HUES6 (cell line): ENCODE measurements at regions not wholly inside any gene's neighbourhood (a gene's known extent, or its start where the extent isn't known, plus 50 kb on each side); places are given as distances from the start of the nearest gene placed in this dataset.

ENCODE experiments used
- H3K27ac ChIP-seq: 2 replicates; pipeline ENCODE4 v1.7.0; 2013; ENCODE audit warnings: low read depth, mild to moderate bottlenecking, low read length, inconsistent platforms
- H3K27me3 ChIP-seq: 2 replicates; pipeline ENCODE4 v1.6.1; 2013; ENCODE audit warnings: low read length; ENCODE audit not compliant: control insufficient read depth, insufficient read depth
- H3K36me3 ChIP-seq: 2 replicates; pipeline ENCODE4 v1.6.1; 2013; ENCODE audit warnings: low read length; ENCODE audit not compliant: control insufficient read depth, insufficient read depth
- H3K4me1 ChIP-seq: 2 replicates; pipeline ENCODE4 v1.6.1; 2013; ENCODE audit warnings: low read length; ENCODE audit not compliant: control insufficient read depth, insufficient read depth
- H3K4me3 ChIP-seq: 2 replicates; pipeline ENCODE4 v1.5.1; 2013; ENCODE audit warnings: low read depth, low read length
- H3K9ac ChIP-seq: one replicate; pipeline ENCODE4 v1.6.1; 2013; ENCODE audit warnings: mild to moderate bottlenecking, low read length
- H3K9me3 ChIP-seq: 2 replicates; pipeline ENCODE4 v1.6.1; 2013; ENCODE audit warnings: low read depth, low read length; ENCODE audit not compliant: control insufficient read depth, insufficient read depth

GRCh38 chr11:69381681-69382130 lies 87.8 kb downstream of the MYEOV start:
- Histone ChIP-seq H3K36me3 (no peaks in the 10 kb centered on the region), H3K9ac (no peak overlapping the region), H3K27ac (no peak overlapping the region), H3K4me1 (no peaks in the 10 kb centered on the region), H3K4me3 (no peak overlapping the region), H3K27me3 (no peaks in the 10 kb centered on the region), H3K9me3 (no peaks in the 10 kb centered on the region)

- H3K27ac ChIP-seq, result no peak overlapping the region
- no peak overlapping the region for H3K9ac ChIP-seq
- no peaks in the 10 kb centered on the region for H3K36me3 ChIP-seq
- H3K9me3 ChIP-seq, result peaks cover 5% of the 10 kb centered on the region; the same call in 1 of the 2 replicates
- H3K27me3 ChIP-seq, result no peaks in the 10 kb centered on the region
- H3K4me1 ChIP-seq, result no peaks in the 10 kb centered on the region
- no peak overlapping the region for H3K4me3 ChIP-seq
Measured at GRCh38 chr11:69382131-69383128, 88.5 kb downstream of the MYEOV start.

GRCh38 chr11:69383372-69384250 lies 89.7 kb downstream of the MYEOV start:
- no peak overlapping the region for H3K27ac ChIP-seq
- H3K4me1 ChIP-seq, result no peaks in the 10 kb centered on the region
- no peaks in the 10 kb centered on the region for H3K36me3 ChIP-seq
- H3K9me3 ChIP-seq, result peaks cover 16% of the 10 kb centered on the region
- no peak overlapping the region for H3K9ac ChIP-seq
- no peak overlapping the region for H3K4me3 ChIP-seq
- H3K27me3 ChIP-seq, result no peaks in the 10 kb centered on the region

- Histone ChIP-seq H3K9me3 (peaks cover 19% of the 10 kb centered on the region), H3K4me3 (no peak overlapping the region), H3K27me3 (no peaks in the 10 kb centered on the region), H3K36me3 (no peaks in the 10 kb centered on the region), H3K27ac (no peak overlapping the region), H3K9ac (no peak overlapping the region), H3K4me1 (no peaks in the 10 kb centered on the region)
Measured at GRCh38 chr11:69384251-69385143, 90.5 kb downstream of the MYEOV start.

- no peak overlapping the region for H3K4me3 ChIP-seq
- H3K36me3 ChIP-seq, result no peaks in the 10 kb centered on the region
- H3K27me3 ChIP-seq, result no peaks in the 10 kb centered on the region
- H3K4me1 ChIP-seq, result no peaks in the 10 kb centered on the region
- peaks cover 19% of the 10 kb centered on the region for H3K9me3 ChIP-seq
- no peak overlapping the region for H3K27ac ChIP-seq
- no peak overlapping the region for H3K9ac ChIP-seq
Measured at GRCh38 chr11:69385144-69385820, 91.3 kb downstream of the MYEOV start.

GRCh38 chr11:69385832-69386427 lies 92.0 kb downstream of the MYEOV start:
- Histone ChIP-seq H3K27me3 (no peaks in the 10 kb centered on the region), H3K36me3 (no peaks in the 10 kb centered on the region), H3K9me3 (peaks cover 19% of the 10 kb centered on the region), H3K4me3 (no peak overlapping the region), H3K4me1 (no peaks in the 10 kb centered on the region), H3K27ac (no peak overlapping the region), H3K9ac (no peak overlapping the region)

GRCh38 chr11:69386594-69387408 lies 92.8 kb downstream of the MYEOV start:
- Histone ChIP-seq H3K27me3 (no peaks in the 10 kb centered on the region), H3K36me3 (no peaks in the 10 kb centered on the region), H3K27ac (no peak overlapping the region), H3K9me3 (peaks cover 19% of the 10 kb centered on the region), H3K4me3 (no peak overlapping the region), H3K9ac (no peak overlapping the region), H3K4me1 (no peaks in the 10 kb centered on the region)

- Histone ChIP-seq H3K9me3 (peaks cover 19% of the 10 kb centered on the region), H3K9ac (no peak overlapping the region), H3K36me3 (no peaks in the 10 kb centered on the region), H3K4me1 (no peaks in the 10 kb centered on the region), H3K27ac (no peak overlapping the region), H3K4me3 (no peak overlapping the region), H3K27me3 (no peaks in the 10 kb centered on the region)
Measured at GRCh38 chr11:69387409-69387885, 93.5 kb downstream of the MYEOV start.

GRCh38 chr11:69388210-69388609 lies 93.3 kb upstream of the LINC01488 start:
- H3K4me3 ChIP-seq, result no peak overlapping the region

More at GRCh38 chr11:69388210-69388609, 93.3 kb upstream of the LINC01488 start:
- Histone ChIP-seq H3K4me1 (no peaks in the 10 kb centered on the region), H3K9ac (no peak overlapping the region), H3K27me3 (no peaks in the 10 kb centered on the region), H3K27ac (no peak overlapping the region), H3K36me3 (no peaks in the 10 kb centered on the region), H3K9me3 (peaks cover 19% of the 10 kb centered on the region)
